CD4-positive, alpha-beta memory T cell (primary cell): ENCODE measurements at regions not wholly inside any gene's neighbourhood (a gene's known extent, or its start where the extent isn't known, plus 50 kb on each side); places are given as distances from the start of the nearest gene placed in this dataset.

ENCODE experiments used
- CTCF ChIA-PET: fragments of 350-600 bp; sonication (Branson Sonifier 250); formaldehyde crosslinking; loops from one replicate; lab custom pipeline; 2021; ENCODE audit warnings: inconsistent platforms; ENCODE audit not compliant: partially characterized antibody; lab: Charles Lee
- POLR2A ChIA-PET: fragments of 350-600 bp; sonication (Branson Sonifier 250); formaldehyde crosslinking; loops from one replicate; lab custom pipeline; 2021; ENCODE audit not compliant: partially characterized antibody; lab: Charles Lee
- DNase-seq, 5 donors: peaks; one replicate each; pipeline versions ENCODE4 v3.0.0 to v3.0.0-alpha.2; 2020 to 2022; ENCODE audit warnings: mixed read lengths in 1 of 5
- H3K27ac ChIP-seq: one replicate; pipeline ENCODE4 v1.7.0; 2013; ENCODE audit warnings: low read depth, low read length
- H3K27me3 ChIP-seq: 2 replicates; pipeline ENCODE4 v1.7.0; 2013; ENCODE audit warnings: mild to moderate bottlenecking, low read length, moderate library complexity; ENCODE audit not compliant: insufficient read depth
- H3K36me3 ChIP-seq: 2 replicates; pipeline ENCODE4 v1.7.0; 2013; ENCODE audit warnings: mild to moderate bottlenecking, low read length, moderate library complexity; ENCODE audit not compliant: insufficient read depth
- H3K4me1 ChIP-seq: 2 replicates; pipeline ENCODE4 v1.7.0; 2013; ENCODE audit warnings: mild to moderate bottlenecking, low read length, moderate library complexity; ENCODE audit not compliant: insufficient read depth
- H3K4me3 ChIP-seq, 2 donors: one replicate each; pipeline ENCODE4 v1.7.0; 2013; ENCODE audit warnings: low read length in 2 of 2, mild to moderate bottlenecking in 1 of 2
- H3K9me3 ChIP-seq, 2 donors: one replicate each; pipeline ENCODE4 v1.7.0; 2013; ENCODE audit warnings: low read length in 2 of 2, control low read depth in 1 of 2; ENCODE audit not compliant: control insufficient read depth in 1 of 2
- H3K27ac Mint-ChIP-seq, 7 donors: one replicate each; pipeline ENCODE4 v1.8.0; 2020 to 2021; ENCODE audit warnings: mixed read lengths in 7 of 7, mild to moderate bottlenecking in 6 of 7, inconsistent platforms in 3 of 7, moderate library complexity in 3 of 7
- H3K27me3 Mint-ChIP-seq, 2 donors: one replicate each; pipeline ENCODE4 v1.8.0; 2020 to 2021; ENCODE audit warnings: mixed read lengths in 2 of 2
- H3K36me3 Mint-ChIP-seq, 2 donors: one replicate each; pipeline ENCODE4 v1.8.0; 2020 to 2021; ENCODE audit warnings: mixed read lengths in 2 of 2, inconsistent platforms in 1 of 2, mild to moderate bottlenecking in 1 of 2
- H3K4me1 Mint-ChIP-seq, 4 donors: one replicate each; pipeline ENCODE4 v1.8.0; 2020 to 2021; ENCODE audit warnings: mixed read lengths in 4 of 4, mild to moderate bottlenecking in 1 of 4
- H3K4me3 Mint-ChIP-seq, 8 donors: one replicate each; pipeline ENCODE4 v1.8.0; 2020 to 2021; ENCODE audit warnings: mixed read lengths in 8 of 8, mild to moderate bottlenecking in 7 of 8, moderate library complexity in 6 of 8, inconsistent platforms in 3 of 8
- H3K9me3 Mint-ChIP-seq, 8 donors: one replicate each; pipeline ENCODE4 v1.8.0; 2020 to 2021; ENCODE audit warnings: mixed read lengths in 8 of 8, mild to moderate bottlenecking in 5 of 8, inconsistent platforms in 3 of 8, moderate library complexity in 1 of 8
- intact Hi-C: fragments of 100-400 bp; cut with micrococcal nuclease; formaldehyde crosslinking; loops from one replicate; pipeline ENCODE4 v1.15.1; 2023

GRCh38 chr15:57820119-57820518 is 113.6 kb downstream of the POLR2M start:
- no peaks in the 10 kb centered on the region for H3K9me3 Mint-ChIP-seq
- H3K27me3 Mint-ChIP-seq, result peaks cover 18 to 24% of the 10 kb centered on the region in 2 donors
- CTCF ChIA-PET, result no interaction called here

GRCh38 chr15:57821826-57822225 is 115.3 kb downstream of the POLR2M start:
- Mint-ChIP-seq H3K36me3 (no peaks in the 10 kb centered on the region), H3K4me1 (no peaks in the 10 kb centered on the region), H3K4me3 (no peak overlapping the region), H3K9me3 (no peaks in the 10 kb centered on the region), H3K27me3 (peaks cover 15 to 21% of the 10 kb centered on the region in 2 donors), H3K27ac (no peak overlapping the region)
- no peaks in the 10 kb centered on the region for H3K27me3 ChIP-seq
- no peak for DNase-seq
- intact Hi-C loops, result no loop called here
- no peaks in the 10 kb centered on the region for H3K4me1 ChIP-seq
- no peaks in the 10 kb centered on the region for H3K9me3 ChIP-seq
- no peak overlapping the region for H3K27ac ChIP-seq
- CTCF ChIA-PET, result no interaction called here
- no peak overlapping the region for H3K4me3 ChIP-seq
- POLR2A ChIA-PET, result no interaction called here
- no peaks in the 10 kb centered on the region for H3K36me3 ChIP-seq

More at GRCh38 chr15:57820119-57820518, 113.6 kb downstream of the POLR2M start:
- H3K27ac ChIP-seq, result no peak overlapping the region
- no peaks in the 10 kb centered on the region for H3K27me3 ChIP-seq
- no peaks in the 10 kb centered on the region for H3K4me1 ChIP-seq
- Mint-ChIP-seq H3K36me3 (no peaks in the 10 kb centered on the region), H3K4me1 (no peaks in the 10 kb centered on the region), H3K27ac (no peak overlapping the region), H3K4me3 (no peak overlapping the region)
- intact Hi-C loops, result no loop called here
- DNase-seq, result no peak
- POLR2A ChIA-PET, result no interaction called here
- no peaks in the 10 kb centered on the region for H3K9me3 ChIP-seq
- H3K36me3 ChIP-seq, result no peaks in the 10 kb centered on the region
- H3K4me3 ChIP-seq, result no peak overlapping the region

- Histone ChIP-seq H3K4me3 (no peak overlapping the region), H3K27ac (no peak overlapping the region), H3K36me3 (no peaks in the 10 kb centered on the region), H3K9me3 (no peaks in the 10 kb centered on the region), H3K4me1 (no peaks in the 10 kb centered on the region), H3K27me3 (no peaks in the 10 kb centered on the region)
- Mint-ChIP-seq H3K4me1 (no peaks in the 10 kb centered on the region), H3K27ac (no peak overlapping the region), H3K4me3 (no peak overlapping the region), H3K27me3 (peaks cover 17 to 20% of the 10 kb centered on the region in 2 donors), H3K36me3 (no peaks in the 10 kb centered on the region), H3K9me3 (no peaks in the 10 kb centered on the region)
- POLR2A ChIA-PET, result no interaction called here
- no peak for DNase-seq
- CTCF ChIA-PET, result no interaction called here
- intact Hi-C loops, result no loop called here
Observed at GRCh38 chr15:57823325-57823882, 116.9 kb downstream of the POLR2M start.

DNA sequence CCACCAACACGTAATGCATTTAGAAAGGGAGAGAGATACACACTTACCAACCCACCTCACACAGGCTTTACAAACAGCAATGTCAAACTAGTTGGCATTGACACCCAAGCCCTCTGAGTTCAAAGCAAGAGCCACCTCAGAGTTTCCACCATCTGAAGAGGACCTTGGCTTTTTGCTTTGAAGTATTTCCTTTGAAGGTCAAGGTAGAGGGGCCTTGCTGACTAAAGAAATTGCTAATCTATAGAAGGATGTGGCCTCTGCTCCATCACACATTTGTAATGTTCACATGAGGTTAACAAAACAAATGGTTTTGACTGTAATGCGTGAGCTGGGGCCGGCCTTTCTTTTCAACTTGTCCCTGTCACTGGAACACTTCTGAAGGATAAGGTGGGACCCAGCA is 117.7 kb downstream of the POLR2M start:
- Mint-ChIP-seq H3K9me3 (no peaks in the 10 kb centered on the region), H3K4me3 (no peak overlapping the region), H3K4me1 (no peaks in the 10 kb centered on the region), H3K36me3 (no peaks in the 10 kb centered on the region), H3K27ac (no peak overlapping the region), H3K27me3 (peaks cover 22 to 24% of the 10 kb centered on the region in 2 donors)
- Histone ChIP-seq H3K36me3 (no peaks in the 10 kb centered on the region), H3K27ac (no peak overlapping the region), H3K27me3 (peaks cover 3% of the 10 kb centered on the region), H3K9me3 (no peaks in the 10 kb centered on the region), H3K4me3 (no peak overlapping the region), H3K4me1 (no peaks in the 10 kb centered on the region)
- ChIA-PET CTCF (no interaction called here), POLR2A (no interaction called here)
- no peak for DNase-seq
- intact Hi-C loops, result no loop called here

- H3K27me3 ChIP-seq, result peaks cover 4% of the 10 kb centered on the region
- no peaks in the 10 kb centered on the region for H3K4me1 ChIP-seq
- no peaks in the 10 kb centered on the region for H3K9me3 ChIP-seq
- ChIA-PET CTCF (no interaction called here), POLR2A (no interaction called here)
- no peaks in the 10 kb centered on the region for H3K4me1 Mint-ChIP-seq
- peaks cover 28 to 33% of the 10 kb centered on the region in 2 donors for H3K27me3 Mint-ChIP-seq
- H3K4me3 Mint-ChIP-seq, result no peak overlapping the region
- no peak overlapping the region for H3K27ac Mint-ChIP-seq
- H3K4me3 ChIP-seq, result no peak overlapping the region
- intact Hi-C loops, result no loop called here
- DNase-seq, result no peak
- H3K27ac ChIP-seq, result no peak overlapping the region
- H3K9me3 Mint-ChIP-seq, result peaks cover 0 to 7% (median 0%) of the 10 kb centered on the region in 8 donors
- H3K36me3 Mint-ChIP-seq, result no peaks in the 10 kb centered on the region
- no peaks in the 10 kb centered on the region for H3K36me3 ChIP-seq
Observed at GRCh38 chr15:57827021-57827420, 120.5 kb downstream of the POLR2M start.

DNA sequence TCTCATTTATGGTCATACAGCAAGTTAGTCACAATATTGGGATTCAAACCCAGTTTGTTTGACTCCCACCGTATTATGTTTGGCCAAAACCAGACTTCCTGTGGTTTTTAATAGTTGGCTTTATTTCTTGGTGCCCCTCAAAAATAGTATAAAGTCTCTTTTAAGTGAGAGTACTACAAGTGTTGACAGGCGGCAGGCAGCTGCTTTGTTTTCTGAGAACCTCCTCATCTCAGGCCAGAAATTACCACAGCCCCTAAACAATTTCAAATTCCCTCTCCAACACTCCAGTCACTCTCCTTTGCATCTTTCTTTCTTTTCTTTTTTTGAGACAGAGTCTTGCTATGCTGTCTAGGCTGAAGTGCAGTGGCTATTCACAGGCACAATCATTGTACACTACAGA is 121.5 kb downstream of the POLR2M start:
- CTCF ChIA-PET, result no interaction called here
- H3K4me1 ChIP-seq, result no peaks in the 10 kb centered on the region
- H3K27me3 Mint-ChIP-seq, result peaks cover 28 to 30% of the 10 kb centered on the region in 2 donors

DNA sequence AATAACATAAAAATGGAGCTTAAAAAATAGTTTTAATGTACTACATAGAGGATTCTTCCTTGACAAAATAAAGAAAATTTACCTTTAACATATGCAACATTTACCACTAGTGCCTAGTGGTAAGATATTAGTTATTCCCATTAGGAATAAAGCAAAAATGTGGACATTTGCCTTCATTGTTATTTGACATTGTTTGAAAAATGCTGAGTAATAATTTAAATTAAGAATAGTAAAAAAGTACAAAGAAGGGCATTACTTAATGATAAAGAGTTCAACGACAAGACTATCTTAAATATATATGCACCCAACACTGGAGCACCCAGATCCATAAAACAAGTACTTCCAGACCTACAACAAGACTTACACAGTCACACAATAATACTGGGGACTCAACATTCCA is 125.7 kb downstream of the POLR2M start:
- no peaks in the 10 kb centered on the region for H3K9me3 ChIP-seq
- DNase-seq, result no peak
- Mint-ChIP-seq H3K9me3 (peaks cover 0 to 22% (median 13%) of the 10 kb centered on the region in 8 donors), H3K27me3 (peaks cover 26 to 30% of the 10 kb centered on the region in 2 donors), H3K36me3 (no peaks in the 10 kb centered on the region), H3K4me3 (no peak overlapping the region), H3K27ac (no peak overlapping the region), H3K4me1 (no peaks in the 10 kb centered on the region)
- no peak overlapping the region for H3K4me3 ChIP-seq
- H3K36me3 ChIP-seq, result no peaks in the 10 kb centered on the region
- intact Hi-C loops, result no loop called here
- H3K27me3 ChIP-seq, result peaks cover 4% of the 10 kb centered on the region
- H3K27ac ChIP-seq, result no peak overlapping the region
- CTCF ChIA-PET, result no interaction called here
- POLR2A ChIA-PET, result no interaction called here
- no peaks in the 10 kb centered on the region for H3K4me1 ChIP-seq

More for the DNA sequence above, 121.5 kb downstream of the POLR2M start:
- Mint-ChIP-seq H3K27ac (no peak overlapping the region), H3K36me3 (no peaks in the 10 kb centered on the region), H3K4me1 (no peaks in the 10 kb centered on the region), H3K4me3 (no peak overlapping the region), H3K9me3 (peaks cover 0 to 7% (median 0%) of the 10 kb centered on the region in 8 donors)
- DNase-seq, result no peak
- peaks cover 4% of the 10 kb centered on the region for H3K27me3 ChIP-seq
- H3K9me3 ChIP-seq, result no peaks in the 10 kb centered on the region
- POLR2A ChIA-PET, result no interaction called here
- intact Hi-C loops, result no loop called here
- no peaks in the 10 kb centered on the region for H3K36me3 ChIP-seq
- no peak overlapping the region for H3K4me3 ChIP-seq
- no peak overlapping the region for H3K27ac ChIP-seq

DNA sequence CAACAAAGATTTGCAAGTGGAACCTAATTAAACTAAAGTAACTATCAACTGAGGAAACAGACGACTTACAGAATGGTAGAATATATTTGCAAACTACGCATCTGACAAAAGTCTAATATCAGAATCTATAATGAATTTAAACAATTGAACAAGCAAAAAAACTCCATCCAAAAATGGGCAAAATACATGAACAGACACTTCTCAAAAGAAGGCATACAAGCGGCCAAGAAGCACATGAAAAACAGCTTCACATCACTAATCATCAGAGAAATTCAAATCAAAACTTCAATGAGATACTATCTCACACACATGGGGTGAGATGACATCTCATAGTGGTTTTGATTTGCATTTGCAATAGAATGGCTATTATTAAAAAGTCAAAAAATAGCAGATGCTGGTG is 128.6 kb downstream of the POLR2M start:
- Mint-ChIP-seq H3K27ac (no peak overlapping the region), H3K4me3 (no peak overlapping the region), H3K36me3 (no peaks in the 10 kb centered on the region), H3K4me1 (no peaks in the 10 kb centered on the region), H3K27me3 (peaks cover 17 to 19% of the 10 kb centered on the region in 2 donors), H3K9me3 (peaks cover 0 to 22% (median 13%) of the 10 kb centered on the region in 8 donors)
- CTCF ChIA-PET, result no interaction called here
- POLR2A ChIA-PET, result no interaction called here
- intact Hi-C loops, result no loop called here
- Histone ChIP-seq H3K9me3 (no peaks in the 10 kb centered on the region), H3K4me1 (no peaks in the 10 kb centered on the region), H3K27me3 (no peaks in the 10 kb centered on the region), H3K27ac (no peak overlapping the region), H3K4me3 (no peak overlapping the region), H3K36me3 (no peaks in the 10 kb centered on the region)
- no peak for DNase-seq
